IMR-90 (cell line): ENCODE measurements at regions not wholly inside any gene's neighbourhood (a gene's known extent, or its start where the extent isn't known, plus 50 kb on each side); places are given as distances from the start of the nearest gene placed in this dataset.

Experiments
- ATAC-seq: fragments of 200-7000 bp; cut with Tn5 transposase; 2 replicates; pipeline ENCODE4 v1.9.1; 2020; ENCODE audit warnings: low read depth, mild to moderate bottlenecking, moderate library complexity
- BruUV-seq: library from RNA; stranded (reverse); fragments of 400-500 nt; replicated peaks from 2 replicates; lab custom pipeline; 2021; lab: Mats Ljungman, UMichigan
- CTCF ChIA-PET: fragments of 300-600 bp; formaldehyde crosslinking; extraction: SDS; loops from one replicate; lab custom pipeline; 2021; ENCODE audit warnings: antibody characterized with exemption; lab: Yijun Ruan, JAX
- POLR2A ChIA-PET: fragments of 300-600 bp; sonication (Branson Sonifier 250); formaldehyde crosslinking; loops from one replicate; lab custom pipeline; 2022; ENCODE audit warnings: antibody characterized with exemption; ENCODE audit not compliant: unreplicated experiment; lab: Charles Lee
- DNase-seq: peaks from one replicate; pipeline ENCODE4 v3.0.0; 2013
- H2AFZ ChIP-seq: replicated peaks from 2 replicates; pipeline ENCODE3; 2013; ENCODE audit warnings: low read length, mild to moderate bottlenecking; ENCODE audit not compliant: poor library complexity
- H2AK5ac ChIP-seq: 2 replicates; pipeline ENCODE4 v1.6.1; 2013; ENCODE audit warnings: low read depth, low read length, inconsistent platforms
- H2AK9ac ChIP-seq: replicated peaks from 2 replicates; pipeline ENCODE3; 2013; ENCODE audit warnings: mild to moderate bottlenecking, low read depth, low read length, moderate library complexity; ENCODE audit not compliant: poor library complexity
- H2BK120ac ChIP-seq: 2 replicates; pipeline ENCODE4 v1.6.1; 2013; ENCODE audit warnings: low read depth, low read length, inconsistent platforms
- H2BK15ac ChIP-seq: 3 replicates; pipeline ENCODE4 v1.6.1; 2013; ENCODE audit warnings: low read depth, low read length, inconsistent platforms
- H2BK20ac ChIP-seq: 2 replicates; pipeline ENCODE4 v1.6.1; 2013; ENCODE audit warnings: low read depth, mild to moderate bottlenecking, inconsistent platforms, low read length, moderate library complexity
- H2BK5ac ChIP-seq: 2 replicates; pipeline ENCODE4 v1.6.1; 2013; ENCODE audit warnings: mild to moderate bottlenecking, low read depth, low read length, inconsistent platforms; ENCODE audit not compliant: poor library complexity, severe bottlenecking
- H3K14ac ChIP-seq: replicated peaks from 2 replicates; pipeline ENCODE4 v1.6.1; 2013; ENCODE audit warnings: low read depth, low read length, inconsistent platforms
- H3K18ac ChIP-seq: 2 replicates; pipeline ENCODE4 v1.6.1; 2013; ENCODE audit warnings: low read depth, low read length, control low read depth
- H3K23ac ChIP-seq: 2 replicates; pipeline ENCODE4 v1.6.1; 2013; ENCODE audit warnings: low read depth, low read length, inconsistent platforms
- H3K27ac ChIP-seq: 2 replicates; pipeline ENCODE4 v1.5.1; 2013; ENCODE audit warnings: mild to moderate bottlenecking, control low read depth, low read length; ENCODE audit not compliant: insufficient read depth
- H3K27me3 ChIP-seq: 2 replicates; pipeline ENCODE4 v1.6.1; 2013; ENCODE audit warnings: low read length; ENCODE audit not compliant: control insufficient read depth, insufficient read depth
- H3K36me3 ChIP-seq: 2 replicates; pipeline ENCODE4 v1.6.1; 2013; ENCODE audit warnings: low read length, mixed read lengths; ENCODE audit not compliant: control insufficient read depth, insufficient read depth
- H3K4ac ChIP-seq: 2 replicates; pipeline ENCODE4 v1.6.1; 2013; ENCODE audit warnings: low read depth, low read length, inconsistent platforms
- H3K4me1 ChIP-seq: 2 replicates; pipeline ENCODE4 v1.6.1; 2013; ENCODE audit warnings: low read length, mixed read lengths; ENCODE audit not compliant: control insufficient read depth, insufficient read depth
- H3K4me2 ChIP-seq: 2 replicates; pipeline ENCODE4 v1.6.1; 2013; ENCODE audit warnings: low read depth, mild to moderate bottlenecking, control low read depth, low read length, moderate library complexity
- H3K4me3 ChIP-seq: 2 replicates; pipeline ENCODE4 v1.5.1; 2013; ENCODE audit warnings: low read depth, mild to moderate bottlenecking, control low read depth, low read length, moderate library complexity; ENCODE audit not compliant: insufficient read depth
- H3K56ac ChIP-seq: 2 replicates; pipeline ENCODE4 v1.6.1; 2013; ENCODE audit warnings: low read length, inconsistent platforms; ENCODE audit not compliant: insufficient read depth; ENCODE audit errors: extremely low read depth
- H3K79me1 ChIP-seq, 2 experiments: 2 replicates each; pipeline ENCODE4 v1.6.1; 2013; ENCODE audit warnings: low read length in 2 of 2, inconsistent platforms in 1 of 2, low read depth in 1 of 2
- H3K9ac ChIP-seq: 2 replicates; pipeline ENCODE4 v1.6.1; 2013; ENCODE audit warnings: low read depth, low read length, control low read depth
- H3K9me1 ChIP-seq: 2 replicates; pipeline ENCODE4 v1.6.1; 2013; ENCODE audit warnings: low read length, inconsistent platforms; ENCODE audit not compliant: insufficient read depth
- H3K9me3 ChIP-seq: 2 replicates; pipeline ENCODE4 v1.6.1; 2013; ENCODE audit warnings: low read length; ENCODE audit not compliant: control insufficient read depth, insufficient read depth
- H4K20me1 ChIP-seq: 2 replicates; pipeline ENCODE4 v1.6.1; 2013; ENCODE audit warnings: low read length, inconsistent platforms; ENCODE audit not compliant: insufficient read depth
- H4K5ac ChIP-seq: 2 replicates; pipeline ENCODE4 v1.6.1; 2013; ENCODE audit warnings: mild to moderate bottlenecking, low read depth, low read length, control low read depth
- H4K8ac ChIP-seq, 2 experiments: 2 replicates each; pipeline ENCODE4 v1.6.1; 2013; ENCODE audit warnings: low read depth in 2 of 2, low read length in 2 of 2, control low read depth in 1 of 2, inconsistent platforms in 1 of 2
- H4K91ac ChIP-seq: 2 replicates; pipeline ENCODE4 v1.6.1; 2013; ENCODE audit warnings: low read depth, low read length, inconsistent platforms; ENCODE audit not compliant: insufficient read depth
- BHLHE40 ChIP-seq: fragments of 150-350 bp; IDR thresholded peaks from 2 replicates; pipeline ENCODE4 v1.6.1; 2016; ENCODE audit warnings: mild to moderate bottlenecking, low read depth, low read length
- CHD1 ChIP-seq: IDR thresholded peaks from 2 replicates; pipeline ENCODE4 v1.6.1; 2012; ENCODE audit warnings: low read depth, low read length, improper control_type of control experiment
- FOS ChIP-seq: fragments of 150-350 bp; IDR thresholded peaks from 2 replicates; pipeline ENCODE4 v1.6.1; 2016; ENCODE audit warnings: low read depth, low read length
- MAFK ChIP-seq: IDR thresholded peaks from 2 replicates; pipeline ENCODE4 v1.6.1; 2012; ENCODE audit warnings: low read depth, low read length, improper control_type of control experiment
- MAZ ChIP-seq: IDR thresholded peaks from 2 replicates; pipeline ENCODE4 v1.6.1; 2012; ENCODE audit warnings: low read depth, mild to moderate bottlenecking, low read length, improper control_type of control experiment, moderate library complexity, borderline replicate concordance
- MXI1 ChIP-seq: IDR thresholded peaks from 2 replicates; pipeline ENCODE4 v1.6.1; 2012; ENCODE audit warnings: low read depth, mild to moderate bottlenecking, low read length, moderate library complexity, borderline replicate concordance
- NFE2L2 ChIP-seq: fragments of 150-350 bp; IDR thresholded peaks from 2 replicates; pipeline ENCODE4 v1.6.1; 2016; ENCODE audit warnings: low read depth, mild to moderate bottlenecking, low read length
- POLR2A ChIP-seq: IDR thresholded peaks from 2 replicates; pipeline ENCODE4 v1.6.1; 2012; ENCODE audit warnings: mild to moderate bottlenecking, low read depth, low read length
- RAD21 ChIP-seq: IDR thresholded peaks from 2 replicates; pipeline ENCODE4 v1.6.1; 2012; ENCODE audit warnings: low read length, improper control_type of control experiment
- RCOR1 ChIP-seq: IDR thresholded peaks from 2 replicates; pipeline ENCODE4 v1.6.1; 2012; ENCODE audit warnings: mild to moderate bottlenecking, low read length, improper control_type of control experiment; ENCODE audit not compliant: insufficient replicate concordance
- RFX5 ChIP-seq: IDR thresholded peaks from 2 replicates; pipeline ENCODE4 v1.8.0; 2012; ENCODE audit warnings: low read depth, mild to moderate bottlenecking, low read length, moderate library complexity
- SMC3 ChIP-seq: fragments of 150-350 bp; IDR thresholded peaks from 2 replicates; pipeline ENCODE4 v1.6.1; 2016; ENCODE audit warnings: low read depth, mild to moderate bottlenecking, antibody characterized with exemption, low read length, moderate library complexity
- WGBS, 2 experiments: methylation state at CpG; one replicate each; pipeline versions ENCODE4 v1.1.5 to v1.1.7; 2013; ENCODE audit warnings: missing lambda C conversion rate in 2 of 2; ENCODE audit not compliant: insufficient read length in 1 of 2; ENCODE audit errors: extremely low coverage in 2 of 2; 5-methylcytosine and 5-hydroxymethylcytosine counted together
- dilution Hi-C: fragments of 300-500 bp; cut with HindIII; formaldehyde crosslinking; loops from one replicate; pipeline ENCODE4 v1.14.3; 2018; ENCODE audit warnings: low sequenced_read_pairs; ENCODE audit not compliant: unreplicated experiment
- in situ Hi-C: fragments of 300-500 bp; cut with MboI; formaldehyde crosslinking; loops from 3 replicates; pipeline ENCODE4 v1.14.3; 2019; ENCODE audit warnings: low sequenced_read_pairs, inconsistent platforms, mixed read lengths
- intact Hi-C: fragments of 100-400 bp; cut with micrococcal nuclease; formaldehyde crosslinking; loops from 2 replicates; pipeline ENCODE4 v1.10.0; 2022
- TF ChIP-seq, protein P1 (sequence below): fragments of 150-350 bp; IDR thresholded peaks from 2 replicates; pipeline ENCODE4 v1.6.1; 2016; ENCODE audit warnings: low read depth, mild to moderate bottlenecking, low read length, moderate library complexity, borderline replicate concordance
- TF ChIP-seq, protein P2 (sequence below): conservative IDR thresholded peaks from 2 replicates; pipeline ENCODE4 v1.5.1; 2012; ENCODE audit warnings: mild to moderate bottlenecking, low read depth, low read length, improper control_type of control experiment
- TF ChIP-seq, protein P3 (sequence below): fragments of 150-350 bp; IDR thresholded peaks from 2 replicates; pipeline ENCODE4 v1.6.1; 2017; ENCODE audit warnings: mild to moderate bottlenecking, antibody characterized with exemption, low read length, low read depth

DNA sequence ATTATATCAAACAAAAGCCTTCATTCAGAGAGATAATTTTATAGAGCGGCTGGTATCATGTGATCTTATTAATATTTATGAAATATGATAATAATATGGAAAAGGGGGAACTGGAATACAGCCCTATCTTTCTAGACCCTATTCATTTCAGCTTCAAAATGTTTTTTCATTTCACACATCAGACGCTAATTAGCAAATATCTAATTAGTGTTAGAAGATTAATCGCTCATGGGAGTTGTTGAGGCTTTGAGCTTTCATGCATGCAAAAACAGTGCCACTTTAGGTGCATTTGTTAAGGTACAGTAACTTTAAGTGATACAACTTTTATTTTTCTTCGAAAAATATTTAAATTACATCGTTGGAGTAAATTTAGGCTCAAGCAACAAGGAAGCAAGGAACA lies 751.7 kb upstream of the WWC1 start:
- Histone ChIP-seq H2AK9ac (no peak overlapping the region), H3K56ac (no peak overlapping the region), H2AFZ (no peak overlapping the region), H3K9ac (no peak overlapping the region), H3K4ac (no peak overlapping the region), H3K9me1 (no peaks in the 10 kb centered on the region), H3K4me3 (no peak overlapping the region), H4K91ac (no peak overlapping the region), H3K27me3 (no peaks in the 10 kb centered on the region), H3K18ac (no peak overlapping the region), H3K4me2 (no peak overlapping the region), H2BK5ac (no peak overlapping the region), H4K20me1 (no peaks in the 10 kb centered on the region), H3K36me3 (no peaks in the 10 kb centered on the region), H3K27ac (no peak overlapping the region), H2BK15ac (no peak overlapping the region), H2AK5ac (no peak overlapping the region), H3K4me1 (no peaks in the 10 kb centered on the region), H3K23ac (no peak overlapping the region), H3K9me3 (no peaks in the 10 kb centered on the region), H2BK120ac (no peak overlapping the region), H4K5ac (no peak overlapping the region), H3K79me1 (no peaks in the 10 kb centered on the region), H2BK20ac (no peak overlapping the region), H3K14ac (no peak overlapping the region), H4K8ac (no peak overlapping the region)
- ATAC-seq (no peak), DNase-seq (no peak)
- WGBS, 2 experiments, result no CpG with 5 or more reads among the region's 5 CpGs
- ChIA-PET CTCF (no interaction called here), POLR2A (no interaction called here)
- no TSS peak for BruUV-seq
- intact Hi-C loops (no loop called here), in situ Hi-C loops (no loop called here), dilution Hi-C loops (no loop called here)
- TF ChIP-seq RAD21 (no peak), BHLHE40 (no peak), RCOR1 (no peak), NFE2L2 (no peak), POLR2A (no peak), FOS (no peak), RFX5 (no peak), CHD1 (no peak), SMC3 (no peak), MAFK (no peak), MAZ (no peak), MXI1 (no peak)
- TF ChIP-seq, protein P1, sequence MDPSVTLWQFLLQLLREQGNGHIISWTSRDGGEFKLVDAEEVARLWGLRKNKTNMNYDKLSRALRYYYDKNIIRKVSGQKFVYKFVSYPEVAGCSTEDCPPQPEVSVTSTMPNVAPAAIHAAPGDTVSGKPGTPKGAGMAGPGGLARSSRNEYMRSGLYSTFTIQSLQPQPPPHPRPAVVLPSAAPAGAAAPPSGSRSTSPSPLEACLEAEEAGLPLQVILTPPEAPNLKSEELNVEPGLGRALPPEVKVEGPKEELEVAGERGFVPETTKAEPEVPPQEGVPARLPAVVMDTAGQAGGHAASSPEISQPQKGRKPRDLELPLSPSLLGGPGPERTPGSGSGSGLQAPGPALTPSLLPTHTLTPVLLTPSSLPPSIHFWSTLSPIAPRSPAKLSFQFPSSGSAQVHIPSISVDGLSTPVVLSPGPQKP, result no peak
- TF ChIP-seq, protein P2, sequence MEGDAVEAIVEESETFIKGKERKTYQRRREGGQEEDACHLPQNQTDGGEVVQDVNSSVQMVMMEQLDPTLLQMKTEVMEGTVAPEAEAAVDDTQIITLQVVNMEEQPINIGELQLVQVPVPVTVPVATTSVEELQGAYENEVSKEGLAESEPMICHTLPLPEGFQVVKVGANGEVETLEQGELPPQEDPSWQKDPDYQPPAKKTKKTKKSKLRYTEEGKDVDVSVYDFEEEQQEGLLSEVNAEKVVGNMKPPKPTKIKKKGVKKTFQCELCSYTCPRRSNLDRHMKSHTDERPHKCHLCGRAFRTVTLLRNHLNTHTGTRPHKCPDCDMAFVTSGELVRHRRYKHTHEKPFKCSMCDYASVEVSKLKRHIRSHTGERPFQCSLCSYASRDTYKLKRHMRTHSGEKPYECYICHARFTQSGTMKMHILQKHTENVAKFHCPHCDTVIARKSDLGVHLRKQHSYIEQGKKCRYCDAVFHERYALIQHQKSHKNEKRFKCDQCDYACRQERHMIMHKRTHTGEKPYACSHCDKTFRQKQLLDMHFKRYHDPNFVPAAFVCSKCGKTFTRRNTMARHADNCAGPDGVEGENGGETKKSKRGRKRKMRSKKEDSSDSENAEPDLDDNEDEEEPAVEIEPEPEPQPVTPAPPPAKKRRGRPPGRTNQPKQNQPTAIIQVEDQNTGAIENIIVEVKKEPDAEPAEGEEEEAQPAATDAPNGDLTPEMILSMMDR, result no peak
- TF ChIP-seq, protein P3, sequence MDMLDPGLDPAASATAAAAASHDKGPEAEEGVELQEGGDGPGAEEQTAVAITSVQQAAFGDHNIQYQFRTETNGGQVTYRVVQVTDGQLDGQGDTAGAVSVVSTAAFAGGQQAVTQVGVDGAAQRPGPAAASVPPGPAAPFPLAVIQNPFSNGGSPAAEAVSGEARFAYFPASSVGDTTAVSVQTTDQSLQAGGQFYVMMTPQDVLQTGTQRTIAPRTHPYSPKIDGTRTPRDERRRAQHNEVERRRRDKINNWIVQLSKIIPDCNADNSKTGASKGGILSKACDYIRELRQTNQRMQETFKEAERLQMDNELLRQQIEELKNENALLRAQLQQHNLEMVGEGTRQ, result no peak
